Gastrocnemius medialis (tissue), 4 donors: ENCODE measurements at regions not wholly inside any gene's neighbourhood (a gene's known extent, or its start where the extent isn't known, plus 50 kb on each side); places are given as distances from the start of the nearest gene placed in this dataset.

Experiments used
- POLR2A ChIP-seq, 2 donors: fragments of 450-650 bp; IDR thresholded peaks; one replicate each; pipeline ENCODE4 v1.6.1; 2017; ENCODE audit warnings: antibody characterized with exemption in 2 of 2, mild to moderate bottlenecking in 2 of 2, moderate library complexity in 2 of 2
- TF ChIP-seq, protein P1 (sequence below), 5 experiments: fragments of 450-650 bp in 3 of 5; fragments of 200-600 bp in 2 of 5; sonication (generic) in 2 of 5; IDR thresholded peaks in 4 of 5; conservative IDR thresholded peaks in 1 of 5; 1 replicate in 4 of 5; 2 replicates in 1 of 5; pipeline ENCODE4 v1.5.1; 2016 to 2019; ENCODE audit warnings: antibody characterized with exemption in 5 of 5, mild to moderate bottlenecking in 3 of 5, moderate library complexity in 3 of 5

DNA sequence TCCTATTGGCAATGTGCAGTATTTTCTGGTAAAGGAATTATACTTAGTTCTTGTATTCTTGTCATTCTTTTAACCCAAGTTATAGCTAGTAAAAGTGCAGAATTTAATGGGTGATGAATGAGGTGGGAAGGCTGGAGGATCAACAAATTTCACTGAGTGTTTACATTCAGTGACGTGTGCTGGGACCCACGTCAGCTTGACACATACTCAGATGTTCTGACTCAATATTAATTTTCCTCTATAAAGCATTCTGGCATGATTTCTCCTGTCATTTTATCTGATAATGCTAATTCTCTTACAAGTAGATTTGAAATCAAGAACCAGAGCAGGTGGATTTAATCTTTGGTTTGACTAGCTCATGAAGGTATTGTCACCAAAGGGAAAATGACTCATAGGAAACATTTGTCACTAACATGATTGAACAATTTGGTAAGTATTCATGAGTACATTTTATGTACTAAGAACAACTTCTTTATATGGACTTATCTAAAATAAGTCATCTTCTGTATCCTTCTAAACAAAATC, 71.0 kb upstream of the SYNPR start:
- TF ChIP-seq, protein P1, sequence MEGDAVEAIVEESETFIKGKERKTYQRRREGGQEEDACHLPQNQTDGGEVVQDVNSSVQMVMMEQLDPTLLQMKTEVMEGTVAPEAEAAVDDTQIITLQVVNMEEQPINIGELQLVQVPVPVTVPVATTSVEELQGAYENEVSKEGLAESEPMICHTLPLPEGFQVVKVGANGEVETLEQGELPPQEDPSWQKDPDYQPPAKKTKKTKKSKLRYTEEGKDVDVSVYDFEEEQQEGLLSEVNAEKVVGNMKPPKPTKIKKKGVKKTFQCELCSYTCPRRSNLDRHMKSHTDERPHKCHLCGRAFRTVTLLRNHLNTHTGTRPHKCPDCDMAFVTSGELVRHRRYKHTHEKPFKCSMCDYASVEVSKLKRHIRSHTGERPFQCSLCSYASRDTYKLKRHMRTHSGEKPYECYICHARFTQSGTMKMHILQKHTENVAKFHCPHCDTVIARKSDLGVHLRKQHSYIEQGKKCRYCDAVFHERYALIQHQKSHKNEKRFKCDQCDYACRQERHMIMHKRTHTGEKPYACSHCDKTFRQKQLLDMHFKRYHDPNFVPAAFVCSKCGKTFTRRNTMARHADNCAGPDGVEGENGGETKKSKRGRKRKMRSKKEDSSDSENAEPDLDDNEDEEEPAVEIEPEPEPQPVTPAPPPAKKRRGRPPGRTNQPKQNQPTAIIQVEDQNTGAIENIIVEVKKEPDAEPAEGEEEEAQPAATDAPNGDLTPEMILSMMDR (IDR thresholded peaks at IDR 0.05 in 4 of 5, conservative IDR thresholded peaks at IDR 0.05 in 1 of 5), result no peak
- no peak for TF ChIP-seq POLR2A (IDR thresholded peaks at IDR 0.05)
